PFSK-1 (cell line): ENCODE measurements at regions not wholly inside any gene's neighbourhood (a gene's known extent, or its start where the extent isn't known, plus 50 kb on each side); places are given as distances from the start of the nearest gene placed in this dataset.

Experiments
- FOXP2 ChIP-seq: optimal IDR thresholded peaks from 2 replicates; pipeline ENCODE3; 2011; ENCODE audit warnings: borderline replicate concordance, control low read depth, inconsistent platforms; ENCODE audit not compliant: insufficient read depth; ENCODE audit errors: extremely low read length, extremely low read depth
- POLR2AphosphoS5 ChIP-seq: IDR thresholded peaks from 2 replicates; pipeline ENCODE4 v1.6.1; 2012; ENCODE audit warnings: low read depth, mild to moderate bottlenecking, control low read depth, low read length, moderate library complexity
- SIN3A ChIP-seq: IDR thresholded peaks from 2 replicates; pipeline ENCODE4 v1.6.1; 2012; ENCODE audit warnings: mild to moderate bottlenecking, low read length, moderate library complexity, borderline replicate concordance; ENCODE audit not compliant: insufficient read depth
- TAF1 ChIP-seq: IDR thresholded peaks from 2 replicates; pipeline ENCODE4 v1.6.1; 2012; ENCODE audit warnings: low read length, control low read depth, borderline replicate concordance; ENCODE audit not compliant: insufficient read depth
- TF ChIP-seq, protein P1 (sequence below), 2 experiments: IDR thresholded peaks; 2 replicates each; pipeline versions ENCODE4 v1.6.1 to v1.8.0; 2011 to 2012; ENCODE audit warnings: low read depth in 2 of 2, low read length in 2 of 2, control low read depth in 1 of 2, inconsistent platforms in 1 of 2, mild to moderate bottlenecking in 1 of 2, moderate library complexity in 1 of 2; ENCODE audit not compliant: insufficient read depth in 1 of 2

DNA sequence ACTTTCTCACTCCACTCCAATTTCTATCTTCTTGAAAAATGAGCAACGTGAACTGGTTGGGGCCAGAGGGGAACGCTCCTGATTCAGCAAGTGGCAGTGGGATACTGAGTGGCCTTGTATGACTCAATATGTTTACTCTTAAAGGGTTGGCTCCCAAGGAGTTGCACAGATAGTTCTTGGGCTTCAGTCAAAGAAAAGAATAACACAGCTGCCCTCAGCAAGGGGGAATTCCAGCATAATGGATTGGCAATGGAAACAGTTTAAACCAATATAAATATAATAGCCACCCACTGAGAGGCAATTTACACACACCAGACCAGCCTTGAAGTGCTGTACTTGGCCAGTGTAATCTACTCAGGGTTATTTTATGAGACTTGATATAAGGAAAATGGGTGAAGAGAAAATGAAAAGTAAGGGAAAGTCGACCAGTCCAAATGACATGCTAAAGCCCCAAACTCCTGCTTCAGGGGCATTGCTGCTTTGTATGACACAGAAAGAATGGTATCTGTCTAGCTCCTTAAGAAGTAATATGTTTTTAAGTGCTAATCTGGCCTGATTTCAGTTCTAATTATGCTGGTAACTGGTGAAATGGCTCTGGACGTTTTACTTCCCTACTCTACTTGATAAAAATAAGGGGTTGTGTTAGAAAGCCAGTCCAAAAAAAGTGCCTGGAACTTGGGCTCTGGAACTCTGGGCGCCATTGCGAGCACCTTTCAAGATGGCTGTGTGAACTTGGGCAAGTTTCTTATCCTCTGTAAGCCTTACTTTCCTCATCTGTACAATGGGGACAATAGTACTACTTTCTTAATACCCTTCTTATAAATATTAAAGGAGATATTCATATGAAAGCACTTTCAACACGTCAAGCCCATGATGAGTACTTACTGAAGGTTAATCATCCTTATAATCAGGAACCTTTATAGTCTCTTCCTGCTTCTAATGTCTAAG lies 712.9 kb upstream of the MAP3K7 start:
- TF ChIP-seq, protein P1, sequence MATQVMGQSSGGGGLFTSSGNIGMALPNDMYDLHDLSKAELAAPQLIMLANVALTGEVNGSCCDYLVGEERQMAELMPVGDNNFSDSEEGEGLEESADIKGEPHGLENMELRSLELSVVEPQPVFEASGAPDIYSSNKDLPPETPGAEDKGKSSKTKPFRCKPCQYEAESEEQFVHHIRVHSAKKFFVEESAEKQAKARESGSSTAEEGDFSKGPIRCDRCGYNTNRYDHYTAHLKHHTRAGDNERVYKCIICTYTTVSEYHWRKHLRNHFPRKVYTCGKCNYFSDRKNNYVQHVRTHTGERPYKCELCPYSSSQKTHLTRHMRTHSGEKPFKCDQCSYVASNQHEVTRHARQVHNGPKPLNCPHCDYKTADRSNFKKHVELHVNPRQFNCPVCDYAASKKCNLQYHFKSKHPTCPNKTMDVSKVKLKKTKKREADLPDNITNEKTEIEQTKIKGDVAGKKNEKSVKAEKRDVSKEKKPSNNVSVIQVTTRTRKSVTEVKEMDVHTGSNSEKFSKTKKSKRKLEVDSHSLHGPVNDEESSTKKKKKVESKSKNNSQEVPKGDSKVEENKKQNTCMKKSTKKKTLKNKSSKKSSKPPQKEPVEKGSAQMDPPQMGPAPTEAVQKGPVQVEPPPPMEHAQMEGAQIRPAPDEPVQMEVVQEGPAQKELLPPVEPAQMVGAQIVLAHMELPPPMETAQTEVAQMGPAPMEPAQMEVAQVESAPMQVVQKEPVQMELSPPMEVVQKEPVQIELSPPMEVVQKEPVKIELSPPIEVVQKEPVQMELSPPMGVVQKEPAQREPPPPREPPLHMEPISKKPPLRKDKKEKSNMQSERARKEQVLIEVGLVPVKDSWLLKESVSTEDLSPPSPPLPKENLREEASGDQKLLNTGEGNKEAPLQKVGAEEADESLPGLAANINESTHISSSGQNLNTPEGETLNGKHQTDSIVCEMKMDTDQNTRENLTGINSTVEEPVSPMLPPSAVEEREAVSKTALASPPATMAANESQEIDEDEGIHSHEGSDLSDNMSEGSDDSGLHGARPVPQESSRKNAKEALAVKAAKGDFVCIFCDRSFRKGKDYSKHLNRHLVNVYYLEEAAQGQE (IDR thresholded peaks at IDR 0.05; ENCODE audit: insufficient read depth in 1 of 2, low read depth in 2 of 2, low read length in 2 of 2), result no peak
- TF ChIP-seq POLR2AphosphoS5 (no peak), FOXP2 (no peak), SIN3A (no peak), TAF1 (no peak)

DNA sequence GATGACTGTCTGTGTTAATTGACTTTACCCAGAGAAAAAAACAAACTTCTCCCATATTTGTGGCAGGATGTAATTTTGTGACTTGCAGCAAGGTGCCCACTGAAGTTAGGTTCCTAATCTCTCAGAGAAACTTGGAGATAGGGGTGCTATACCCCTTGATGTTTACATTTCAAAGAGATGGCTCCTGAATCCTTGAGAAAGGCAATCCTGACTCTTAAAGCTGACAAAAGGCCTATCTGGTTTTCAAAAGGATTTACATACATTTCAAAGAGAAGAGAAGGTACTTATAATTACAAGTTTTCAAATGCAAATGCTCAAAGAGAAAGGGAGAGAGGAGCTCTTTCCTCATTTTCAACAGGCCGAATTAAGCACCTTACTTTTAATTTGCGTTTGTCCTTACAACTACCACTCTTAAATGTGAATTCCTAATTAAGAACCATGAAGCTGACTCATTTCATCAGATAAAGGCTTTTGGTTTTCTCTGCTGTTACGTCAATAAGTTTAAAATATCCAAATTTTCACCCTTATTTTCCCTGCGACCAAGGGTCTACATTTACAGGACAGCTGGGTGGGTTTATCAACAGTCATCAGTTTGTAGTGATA lies 711.8 kb upstream of the MAP3K7 start:
- TF ChIP-seq, protein P1 (IDR thresholded peaks at IDR 0.05; ENCODE audit: insufficient read depth in 1 of 2, low read depth in 2 of 2, low read length in 2 of 2), result no peak
- TF ChIP-seq SIN3A (no peak), TAF1 (no peak), POLR2AphosphoS5 (no peak), FOXP2 (no peak)

DNA sequence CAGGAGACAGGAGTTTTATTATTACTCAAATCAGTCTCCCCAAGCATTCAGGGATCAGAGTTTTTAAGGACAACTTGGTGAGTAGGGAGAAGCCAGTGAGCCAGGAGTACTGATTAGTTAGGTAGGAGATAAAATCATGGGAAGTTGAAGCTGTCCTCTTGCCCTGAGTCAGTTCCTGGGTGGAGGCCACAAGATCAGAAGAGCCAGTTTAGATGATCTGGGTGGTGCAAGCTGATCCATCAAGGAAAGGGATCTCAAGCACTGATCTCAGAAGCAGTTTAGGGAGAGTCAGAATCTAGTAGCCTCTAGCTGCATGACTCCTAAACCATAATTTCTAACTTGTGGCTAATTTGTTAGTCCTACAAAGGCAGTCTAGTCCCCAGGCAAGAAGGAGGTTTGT lies 706.5 kb upstream of the MAP3K7 start:
- TF ChIP-seq TAF1, result no peak
- TF ChIP-seq FOXP2, result no peak
- TF ChIP-seq SIN3A, result no peak
- TF ChIP-seq, protein P1 (IDR thresholded peaks at IDR 0.05; ENCODE audit: insufficient read depth in 1 of 2, low read depth in 2 of 2, low read length in 2 of 2), result no peak
- TF ChIP-seq POLR2AphosphoS5, result no peak

DNA sequence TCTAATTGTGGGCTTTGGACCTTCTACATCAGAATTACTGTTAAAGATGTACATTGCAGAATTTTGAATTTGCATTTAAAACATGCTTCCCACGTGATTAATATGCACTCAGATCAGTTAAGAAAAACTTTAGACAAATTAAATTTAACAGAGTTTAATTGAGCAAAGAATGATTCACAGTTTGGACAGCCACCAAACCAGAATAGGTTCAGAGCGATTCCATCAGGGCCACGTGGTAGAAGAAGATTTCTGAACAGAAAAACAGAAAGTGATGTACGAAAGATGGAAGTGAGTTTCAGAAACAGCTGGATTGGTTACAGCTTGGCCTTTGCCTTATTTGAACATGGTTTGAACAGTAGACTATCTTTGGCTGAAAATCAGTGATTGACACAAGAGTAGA lies 704.2 kb upstream of the MAP3K7 start:
- TF ChIP-seq, protein P1 (IDR thresholded peaks at IDR 0.05; ENCODE audit: insufficient read depth in 1 of 2, low read depth in 2 of 2, low read length in 2 of 2), result no peak
- TF ChIP-seq POLR2AphosphoS5 (no peak), TAF1 (no peak), SIN3A (no peak), FOXP2 (no peak)
